Duodenal mucosa (tissue), 2 donors: ENCODE measurements at regions not wholly inside any gene's neighbourhood (a gene's known extent, or its start where the extent isn't known, plus 50 kb on each side); places are given as distances from the start of the nearest gene placed in this dataset.

Source experiments
- H3K27ac ChIP-seq: one replicate; pipeline ENCODE4 v1.7.0; 2013; ENCODE audit warnings: low read depth, low read length
- H3K27me3 ChIP-seq, 2 donors: one replicate each; pipeline ENCODE4 v1.7.0; 2013; ENCODE audit warnings: low read length in 2 of 2, control low read depth in 1 of 2; ENCODE audit not compliant: insufficient read depth in 2 of 2, control insufficient read depth in 1 of 2
- H3K36me3 ChIP-seq, 2 donors: one replicate each; pipeline ENCODE4 v1.7.0; 2013; ENCODE audit warnings: low read length in 2 of 2, control low read depth in 1 of 2; ENCODE audit not compliant: insufficient read depth in 2 of 2, control insufficient read depth in 1 of 2
- H3K4me1 ChIP-seq, 2 donors: one replicate each; pipeline ENCODE4 v1.7.0; 2013; ENCODE audit warnings: low read length in 2 of 2, control low read depth in 1 of 2; ENCODE audit not compliant: insufficient read depth in 2 of 2, control insufficient read depth in 1 of 2
- H3K4me3 ChIP-seq, 2 donors: one replicate each; pipeline ENCODE4 v1.7.0; 2013; ENCODE audit warnings: low read length in 2 of 2, low read depth in 1 of 2
- H3K9ac ChIP-seq, 2 donors: one replicate each; pipeline ENCODE4 v1.7.0; 2013; ENCODE audit warnings: low read length in 2 of 2, low read depth in 1 of 2
- H3K9me3 ChIP-seq, 2 donors: one replicate each; pipeline ENCODE4 v1.7.0; 2013; ENCODE audit warnings: low read length in 2 of 2, control low read depth in 1 of 2; ENCODE audit not compliant: control insufficient read depth in 1 of 2

DNA sequence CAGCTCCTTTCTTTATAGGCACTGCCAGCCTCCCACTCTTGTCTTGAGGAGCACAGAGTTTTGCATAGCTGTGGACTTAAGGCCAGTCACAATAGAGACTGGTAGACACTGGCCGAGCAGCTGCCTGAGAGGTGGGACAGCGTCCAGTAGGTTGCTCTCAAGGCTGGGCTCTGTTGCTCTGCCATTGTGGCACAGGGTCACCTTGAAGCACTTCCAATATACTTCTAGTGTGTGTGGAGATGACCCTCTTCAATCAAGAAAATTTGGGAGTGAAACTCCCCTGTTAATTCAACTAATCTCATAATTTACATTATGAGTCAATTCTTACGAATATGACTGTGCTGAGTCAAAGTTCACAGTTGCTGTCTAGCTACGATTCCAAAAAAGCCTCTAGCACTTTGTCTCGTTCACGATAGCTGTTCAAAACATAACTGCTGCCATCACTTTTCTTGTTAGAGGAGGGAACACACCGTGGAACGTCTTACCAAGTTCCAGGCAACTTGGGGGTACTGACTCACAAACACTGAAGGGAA, 636.2 kb downstream of the EPHA4 start:
- Histone ChIP-seq H3K9ac (no peak overlapping the region), H3K4me3 (no peak overlapping the region), H3K27ac (no peak overlapping the region), H3K36me3 (no peaks in the 10 kb centered on the region), H3K27me3 (no peaks in the 10 kb centered on the region), H3K9me3 (no peaks in the 10 kb centered on the region), H3K4me1 (no peaks in the 10 kb centered on the region)

GRCh38 chr2:220936641-220937197, 635.4 kb downstream of the EPHA4 start:
- Histone ChIP-seq H3K4me1 (no peaks in the 10 kb centered on the region), H3K36me3 (no peaks in the 10 kb centered on the region), H3K9ac (no peak overlapping the region), H3K9me3 (no peaks in the 10 kb centered on the region), H3K27ac (no peak overlapping the region), H3K4me3 (no peak overlapping the region), H3K27me3 (no peaks in the 10 kb centered on the region)

DNA sequence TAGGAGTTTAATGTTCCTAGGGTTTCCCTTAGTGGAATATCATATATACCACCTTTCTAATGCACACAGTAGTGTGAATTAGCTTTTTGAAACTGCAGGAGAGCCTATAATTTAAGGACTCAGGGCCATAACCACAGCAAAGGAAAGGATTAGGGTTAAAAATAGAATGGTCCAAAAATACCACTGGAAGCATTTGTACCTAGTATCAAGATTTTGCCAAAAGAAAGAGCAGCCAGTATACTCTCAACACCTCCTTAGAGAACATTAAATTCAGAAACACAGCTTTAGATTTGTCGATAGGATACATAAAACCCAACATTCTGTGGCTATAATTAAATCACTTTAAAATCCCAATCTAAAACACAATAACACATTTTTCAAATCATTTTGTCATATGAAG, 634.9 kb downstream of the EPHA4 start:
- no peaks in the 10 kb centered on the region for H3K9me3 ChIP-seq
- no peak overlapping the region for H3K27ac ChIP-seq
- no peak overlapping the region for H3K9ac ChIP-seq
- no peak overlapping the region for H3K4me3 ChIP-seq
- H3K4me1 ChIP-seq: no peaks in the 10 kb centered on the region
- no peaks in the 10 kb centered on the region for H3K36me3 ChIP-seq
- no peaks in the 10 kb centered on the region for H3K27me3 ChIP-seq

GRCh38 chr2:220940646-220941045, 631.5 kb downstream of the EPHA4 start:
- H3K4me1 ChIP-seq: no peaks in the 10 kb centered on the region
- H3K9me3 ChIP-seq: no peaks in the 10 kb centered on the region
- no peak overlapping the region for H3K9ac ChIP-seq

GRCh38 chr2:220941683-220942082, 630.4 kb downstream of the EPHA4 start:
- no peaks in the 10 kb centered on the region for H3K36me3 ChIP-seq
- H3K27me3 ChIP-seq: no peaks in the 10 kb centered on the region
- no peaks in the 10 kb centered on the region for H3K4me1 ChIP-seq
- H3K9ac ChIP-seq: no peak overlapping the region
- no peaks in the 10 kb centered on the region for H3K9me3 ChIP-seq
- no peak overlapping the region for H3K27ac ChIP-seq
- no peak overlapping the region for H3K4me3 ChIP-seq

More at GRCh38 chr2:220940646-220941045, 631.5 kb downstream of the EPHA4 start:
- H3K4me3 ChIP-seq: no peak overlapping the region
- H3K27me3 ChIP-seq: no peaks in the 10 kb centered on the region
- no peak overlapping the region for H3K27ac ChIP-seq
- no peaks in the 10 kb centered on the region for H3K36me3 ChIP-seq

- H3K4me1 ChIP-seq: no peaks in the 10 kb centered on the region
- H3K36me3 ChIP-seq: no peaks in the 10 kb centered on the region
- no peaks in the 10 kb centered on the region for H3K27me3 ChIP-seq
- no peak overlapping the region for H3K4me3 ChIP-seq
- H3K9ac ChIP-seq: no peak overlapping the region
- H3K9me3 ChIP-seq: no peaks in the 10 kb centered on the region
- no peak overlapping the region for H3K27ac ChIP-seq
Observed at GRCh38 chr2:220946552-220946951, 625.6 kb downstream of the EPHA4 start.

- no peak overlapping the region for H3K4me3 ChIP-seq
- H3K9me3 ChIP-seq: no peaks in the 10 kb centered on the region
- no peaks in the 10 kb centered on the region for H3K36me3 ChIP-seq
- no peak overlapping the region for H3K27ac ChIP-seq
- H3K27me3 ChIP-seq: no peaks in the 10 kb centered on the region
- no peaks in the 10 kb centered on the region for H3K4me1 ChIP-seq
- H3K9ac ChIP-seq: no peak overlapping the region
Observed at GRCh38 chr2:220948579-220948978, 623.5 kb downstream of the EPHA4 start.

DNA sequence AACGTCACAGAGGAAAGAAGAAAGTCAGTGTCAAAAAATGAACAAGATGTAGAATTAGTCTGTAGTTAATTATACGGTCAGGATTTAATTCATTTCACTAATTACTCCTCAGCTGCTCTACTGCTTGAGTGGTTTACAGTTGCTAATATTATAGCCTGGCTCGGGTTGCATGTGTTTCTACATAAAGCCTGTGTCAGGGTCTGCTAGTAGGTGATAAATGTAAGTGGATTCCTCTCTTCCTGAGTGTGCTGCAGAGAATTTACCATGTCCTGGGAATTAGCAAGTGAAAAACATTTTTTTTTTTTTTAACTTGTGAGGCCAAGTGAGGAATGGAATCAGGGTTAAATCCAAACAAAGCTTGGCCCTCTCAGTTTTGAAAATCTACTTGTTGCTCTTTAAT, 622.6 kb downstream of the EPHA4 start:
- Histone ChIP-seq H3K4me3 (no peak overlapping the region), H3K27ac (no peak overlapping the region), H3K36me3 (no peaks in the 10 kb centered on the region), H3K9me3 (no peaks in the 10 kb centered on the region), H3K27me3 (no peaks in the 10 kb centered on the region), H3K4me1 (no peaks in the 10 kb centered on the region), H3K9ac (no peak overlapping the region)

GRCh38 chr2:220955776-220956175, 616.3 kb downstream of the EPHA4 start:
- Histone ChIP-seq H3K9ac (no peak overlapping the region), H3K4me1 (no peaks in the 10 kb centered on the region), H3K9me3 (no peaks in the 10 kb centered on the region), H3K27ac (no peak overlapping the region), H3K27me3 (no peaks in the 10 kb centered on the region), H3K4me3 (no peak overlapping the region), H3K36me3 (no peaks in the 10 kb centered on the region)

DNA sequence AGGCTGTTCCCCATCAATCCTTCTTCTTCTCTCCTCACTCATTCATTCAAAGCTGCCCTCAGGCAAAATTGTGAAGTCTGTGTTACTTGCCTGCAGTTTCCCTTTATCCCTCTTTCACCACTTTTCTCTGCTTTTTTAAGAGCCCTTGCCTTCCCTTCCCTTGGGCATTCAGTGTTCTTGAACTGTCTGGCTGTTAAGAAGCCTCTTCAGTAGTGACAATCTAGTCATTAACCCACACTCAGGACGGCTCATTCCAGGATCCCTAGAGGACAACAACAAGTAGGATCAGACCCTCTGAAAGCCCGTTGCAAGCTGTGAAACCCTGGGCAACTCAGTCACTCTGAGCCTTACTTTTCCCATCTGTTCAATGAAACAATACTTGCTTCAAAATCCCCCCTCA, 615.7 kb downstream of the EPHA4 start:
- Histone ChIP-seq H3K27me3 (no peaks in the 10 kb centered on the region), H3K36me3 (no peaks in the 10 kb centered on the region), H3K9ac (no peak overlapping the region), H3K4me1 (no peaks in the 10 kb centered on the region), H3K4me3 (no peak overlapping the region), H3K27ac (no peak overlapping the region), H3K9me3 (no peaks in the 10 kb centered on the region)

GRCh38 chr2:220959391-220959802, 612.7 kb downstream of the EPHA4 start:
- Histone ChIP-seq H3K4me3 (no peak overlapping the region), H3K36me3 (no peaks in the 10 kb centered on the region), H3K27ac (no peak overlapping the region), H3K9ac (no peak overlapping the region), H3K27me3 (no peaks in the 10 kb centered on the region), H3K4me1 (no peaks in the 10 kb centered on the region), H3K9me3 (no peaks in the 10 kb centered on the region)
